Spleen (tissue), 7 donors: ENCODE measurements at regions not wholly inside any gene's neighbourhood (a gene's known extent, or its start where the extent isn't known, plus 50 kb on each side); places are given as distances from the start of the nearest gene placed in this dataset.

ENCODE experiments used
- POLR2A ChIP-seq, 3 donors: fragments of 450-650 bp; IDR thresholded peaks; one replicate each; pipeline ENCODE4 v1.5.1; 2017; ENCODE audit warnings: antibody characterized with exemption in 3 of 3, mild to moderate bottlenecking in 1 of 3
- TF ChIP-seq, protein P1 (sequence below), 11 experiments: fragments of 200-600 bp in 7 of 11; fragments of 450-650 bp in 4 of 11; sonication (generic) in 4 of 11; IDR thresholded peaks in 8 of 11; conservative IDR thresholded peaks in 3 of 11; 1 replicate in 7 of 11; 2 replicates in 4 of 11; pipeline versions ENCODE4 v1.4.0 to v1.8.0; 2016 to 2021; ENCODE audit warnings: antibody characterized with exemption in 11 of 11, inconsistent platforms in 4 of 11, mild to moderate bottlenecking in 1 of 11
- donor health status: DM: no; HTN: no; CAD: no; lungs with moderate emphysema.
- donor health status: DM: no; HTN: no; CAD: no.
- donor health status: DM: no; HTN: no; CAD: no.

DNA sequence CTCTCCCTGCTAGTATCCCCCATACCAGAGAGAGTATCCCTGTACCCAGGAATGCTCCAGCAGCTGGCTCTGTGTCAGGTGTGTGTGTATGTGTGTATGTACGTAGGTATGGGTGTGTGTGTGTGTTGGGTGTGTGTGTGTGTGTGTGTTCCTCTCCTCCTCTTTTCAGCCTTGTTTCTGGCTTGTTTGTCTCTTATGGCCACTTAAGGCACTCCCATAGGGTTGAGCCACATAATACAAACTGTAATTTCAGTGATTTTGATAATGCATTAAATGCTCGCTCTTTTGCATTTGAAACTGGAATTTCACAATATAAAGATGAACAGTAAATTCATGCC, 80.8 kb upstream of the SH3PXD2B start:
- TF ChIP-seq POLR2A (IDR thresholded peaks at IDR 0.05) = no peak
- TF ChIP-seq, protein P1, sequence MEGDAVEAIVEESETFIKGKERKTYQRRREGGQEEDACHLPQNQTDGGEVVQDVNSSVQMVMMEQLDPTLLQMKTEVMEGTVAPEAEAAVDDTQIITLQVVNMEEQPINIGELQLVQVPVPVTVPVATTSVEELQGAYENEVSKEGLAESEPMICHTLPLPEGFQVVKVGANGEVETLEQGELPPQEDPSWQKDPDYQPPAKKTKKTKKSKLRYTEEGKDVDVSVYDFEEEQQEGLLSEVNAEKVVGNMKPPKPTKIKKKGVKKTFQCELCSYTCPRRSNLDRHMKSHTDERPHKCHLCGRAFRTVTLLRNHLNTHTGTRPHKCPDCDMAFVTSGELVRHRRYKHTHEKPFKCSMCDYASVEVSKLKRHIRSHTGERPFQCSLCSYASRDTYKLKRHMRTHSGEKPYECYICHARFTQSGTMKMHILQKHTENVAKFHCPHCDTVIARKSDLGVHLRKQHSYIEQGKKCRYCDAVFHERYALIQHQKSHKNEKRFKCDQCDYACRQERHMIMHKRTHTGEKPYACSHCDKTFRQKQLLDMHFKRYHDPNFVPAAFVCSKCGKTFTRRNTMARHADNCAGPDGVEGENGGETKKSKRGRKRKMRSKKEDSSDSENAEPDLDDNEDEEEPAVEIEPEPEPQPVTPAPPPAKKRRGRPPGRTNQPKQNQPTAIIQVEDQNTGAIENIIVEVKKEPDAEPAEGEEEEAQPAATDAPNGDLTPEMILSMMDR (IDR thresholded peaks at IDR 0.05 in 8 of 11, conservative IDR thresholded peaks at IDR 0.05 in 3 of 11) = no peak
